Trophoblast cell (in vitro differentiated cells and primary cell): ENCODE measurements at regions not wholly inside any gene's neighbourhood (a gene's known extent, or its start where the extent isn't known, plus 50 kb on each side); places are given as distances from the start of the nearest gene placed in this dataset.
"Not testable (repeated sequence)": the region's sequence is repeated elsewhere in the genome, so short reads cannot be mapped to it uniquely, and the experiment has no call there.

Experiments
- DNase-seq, 2 donors: peaks; one replicate each; pipeline ENCODE4 v3.0.0-alpha.2; 2016
- H2AFZ ChIP-seq: 2 replicates; pipeline ENCODE4 v1.6.1; 2013; ENCODE audit warnings: low read length, moderate library complexity, mild to moderate bottlenecking; ENCODE audit not compliant: insufficient read depth, poor library complexity
- H2AK5ac ChIP-seq: 2 replicates; pipeline ENCODE4 v1.6.1; 2013; ENCODE audit warnings: mild to moderate bottlenecking, low read length
- H2BK120ac ChIP-seq: 2 replicates; pipeline ENCODE4 v1.6.1; 2013; ENCODE audit warnings: low read length, mild to moderate bottlenecking, moderate library complexity; ENCODE audit not compliant: insufficient read depth, poor library complexity
- H2BK12ac ChIP-seq: 2 replicates; pipeline ENCODE4 v1.6.1; 2013; ENCODE audit warnings: mild to moderate bottlenecking, low read length, moderate library complexity
- H2BK5ac ChIP-seq: 2 replicates; pipeline ENCODE4 v1.6.1; 2013; ENCODE audit warnings: low read length, low read depth, moderate library complexity, mild to moderate bottlenecking; ENCODE audit not compliant: poor library complexity
- H3K14ac ChIP-seq: 2 replicates; pipeline ENCODE4 v1.6.1; 2013; ENCODE audit warnings: mild to moderate bottlenecking, low read length
- H3K18ac ChIP-seq: 2 replicates; pipeline ENCODE4 v1.6.1; 2013; ENCODE audit warnings: mild to moderate bottlenecking, low read length
- H3K23ac ChIP-seq: 2 replicates; pipeline ENCODE4 v1.6.1; 2013; ENCODE audit warnings: low read length
- H3K27ac ChIP-seq: 2 replicates; pipeline ENCODE4 v1.5.1; 2013; ENCODE audit warnings: low read depth, mild to moderate bottlenecking, inconsistent platforms, low read length, moderate library complexity
- H3K27me3 ChIP-seq: 2 replicates; pipeline ENCODE4 v1.6.1; 2013; ENCODE audit warnings: inconsistent platforms, mild to moderate bottlenecking, low read length, moderate library complexity; ENCODE audit not compliant: insufficient read depth
- H3K36me3 ChIP-seq, 2 experiments: 1 replicate in 1 of 2; 2 replicates in 1 of 2; pipeline ENCODE4 v1.6.1; 2013; ENCODE audit warnings: low read length in 2 of 2, mild to moderate bottlenecking in 2 of 2, moderate library complexity in 1 of 2; ENCODE audit not compliant: insufficient read depth in 2 of 2, control insufficient read depth in 1 of 2
- H3K4ac ChIP-seq: 2 replicates; pipeline ENCODE4 v1.6.1; 2013; ENCODE audit warnings: low read depth, mild to moderate bottlenecking, low read length, moderate library complexity
- H3K4me1 ChIP-seq, 2 experiments: 1 replicate in 1 of 2; 2 replicates in 1 of 2; pipeline ENCODE4 v1.6.1; 2013; ENCODE audit warnings: low read length in 2 of 2, mild to moderate bottlenecking in 2 of 2, moderate library complexity in 1 of 2; ENCODE audit not compliant: insufficient read depth in 2 of 2, control insufficient read depth in 1 of 2
- H3K4me2 ChIP-seq: 2 replicates; pipeline ENCODE4 v1.6.1; 2013; ENCODE audit warnings: inconsistent platforms, mild to moderate bottlenecking, low read length, moderate library complexity
- H3K4me3 ChIP-seq: 2 replicates; pipeline ENCODE4 v1.5.1; 2013; ENCODE audit warnings: mild to moderate bottlenecking, low read depth, low read length, inconsistent platforms
- H3K79me1 ChIP-seq: one replicate; pipeline ENCODE4 v1.6.1; 2013; ENCODE audit warnings: low read length
- H3K79me2 ChIP-seq: 2 replicates; pipeline ENCODE4 v1.6.1; 2013; ENCODE audit warnings: low read length, mild to moderate bottlenecking; ENCODE audit not compliant: control insufficient read depth, insufficient read depth, poor library complexity
- H3K9ac ChIP-seq: 2 replicates; pipeline ENCODE4 v1.6.1; 2013; ENCODE audit warnings: mild to moderate bottlenecking, low read length
- H3K9me3 ChIP-seq: 2 replicates; pipeline ENCODE4 v1.6.1; 2013; ENCODE audit warnings: low read depth, mild to moderate bottlenecking, control low read depth, inconsistent platforms, low read length; ENCODE audit not compliant: insufficient read depth
- H4K12ac ChIP-seq: 2 replicates; pipeline ENCODE4 v1.6.1; 2013; ENCODE audit warnings: low read depth, mild to moderate bottlenecking, low read length, moderate library complexity
- H4K8ac ChIP-seq: 2 replicates; pipeline ENCODE4 v1.6.1; 2013; ENCODE audit warnings: low read depth, mild to moderate bottlenecking, low read length, moderate library complexity
- H4K91ac ChIP-seq: one replicate; pipeline ENCODE4 v1.6.1; 2013; ENCODE audit warnings: low read depth, mild to moderate bottlenecking, low read length, moderate library complexity
- WGBS: extraction: QIAGEN DNeasy Blood & Tissue Kit; methylation state at CpG from one replicate; pipeline ENCODE4 v1.1.7; 2013; ENCODE audit warnings: missing lambda C conversion rate; ENCODE audit not compliant: insufficient read length, insufficient coverage; ENCODE audit errors: extremely low coverage; 5-methylcytosine and 5-hydroxymethylcytosine counted together

GRCh38 chr10:78218798-78219490, 185.3 kb downstream of the RPS24 start:
- Histone ChIP-seq H4K8ac (no peak overlapping the region), H3K27ac (no peak overlapping the region), H4K91ac (peak overlapping the region; percentile 12), H2BK12ac (no peak overlapping the region), H4K12ac (no peak overlapping the region), H3K9me3 (peaks cover 7% of the 10 kb centered on the region), H2BK120ac (no peak overlapping the region), H3K79me2 (no peaks in the 10 kb centered on the region), H3K4me2 (no peak overlapping the region), H3K4ac (no peak overlapping the region), H3K4me1 (peaks cover 6 to 7% of the 10 kb centered on the region in 2 experiments), H2BK5ac (no peak overlapping the region), H3K36me3 (no peaks in the 10 kb centered on the region), H2AFZ (no peak overlapping the region), H3K18ac (no peak overlapping the region), H3K23ac (no peak overlapping the region), H3K14ac (no peak overlapping the region), H2AK5ac (no peak overlapping the region), H3K79me1 (peaks cover 3% of the 10 kb centered on the region), H3K27me3 (no peaks in the 10 kb centered on the region), H3K4me3 (no peak overlapping the region), H3K9ac (no peak overlapping the region)
- no CpG with 5 or more reads among the region's 15 CpGs for WGBS
- no peak for DNase-seq

DNA sequence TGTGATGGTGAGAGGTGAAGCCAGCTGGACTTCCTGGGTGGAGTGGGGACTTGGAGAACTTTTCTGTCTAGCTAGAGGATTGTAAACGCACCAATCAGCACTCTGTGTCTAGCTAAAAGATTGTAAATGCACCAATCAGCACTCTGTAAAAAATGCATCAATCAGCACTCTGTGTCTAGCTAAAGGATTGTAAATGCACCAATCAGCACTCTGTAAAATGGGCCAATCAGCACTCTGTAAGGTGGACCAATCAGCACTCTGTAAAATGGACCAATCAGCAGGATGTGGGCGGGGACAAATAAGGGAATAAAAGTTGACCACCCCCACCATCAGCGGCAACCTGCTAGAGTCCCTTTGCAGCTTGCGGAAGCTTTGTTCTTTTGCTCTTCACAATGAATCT, 185.9 kb downstream of the RPS24 start:
- not testable (repeated sequence) for H4K8ac ChIP-seq, H3K4me2 ChIP-seq, H2BK5ac ChIP-seq, H3K4me1 ChIP-seq, H3K27me3 ChIP-seq, H4K91ac ChIP-seq, H3K79me1 ChIP-seq, H3K79me2 ChIP-seq, H3K14ac ChIP-seq, H3K9ac ChIP-seq, H3K9me3 ChIP-seq, H4K12ac ChIP-seq, DNase-seq, H3K23ac ChIP-seq, H3K18ac ChIP-seq, H3K4ac ChIP-seq, H2BK12ac ChIP-seq, H3K36me3 ChIP-seq, H3K27ac ChIP-seq, H3K4me3 ChIP-seq, H2AK5ac ChIP-seq, H2AFZ ChIP-seq, H2BK120ac ChIP-seq
- WGBS = no CpG with 5 or more reads among the region's 4 CpGs

- Histone ChIP-seq H3K4ac (no peak overlapping the region), H3K27ac (no peak overlapping the region), H3K18ac (no peak overlapping the region), H4K8ac (no peak overlapping the region), H2BK5ac (no peak overlapping the region), H2BK12ac (no peak overlapping the region), H3K9ac (no peak overlapping the region), H3K23ac (no peak overlapping the region), H3K79me1 (no peaks in the 10 kb centered on the region), H3K27me3 (no peaks in the 10 kb centered on the region), H2AFZ (no peak overlapping the region), H4K91ac (no peak overlapping the region), H4K12ac (no peak overlapping the region), H3K4me1 (peaks cover 3 to 4% of the 10 kb centered on the region in 2 experiments), H2BK120ac (no peak overlapping the region), H3K4me3 (no peak overlapping the region), H3K79me2 (no peaks in the 10 kb centered on the region), H3K36me3 (no peaks in the 10 kb centered on the region), H3K14ac (no peak overlapping the region), H3K9me3 (peaks cover 7% of the 10 kb centered on the region), H3K4me2 (no peak overlapping the region), H2AK5ac (no peak overlapping the region)
- WGBS = no CpG with 5 or more reads among the region's 2 CpGs
- no peak for DNase-seq
These were observed 187.1 kb downstream of the RPS24 start for GRCh38 chr10:78220781-78221180.

DNA sequence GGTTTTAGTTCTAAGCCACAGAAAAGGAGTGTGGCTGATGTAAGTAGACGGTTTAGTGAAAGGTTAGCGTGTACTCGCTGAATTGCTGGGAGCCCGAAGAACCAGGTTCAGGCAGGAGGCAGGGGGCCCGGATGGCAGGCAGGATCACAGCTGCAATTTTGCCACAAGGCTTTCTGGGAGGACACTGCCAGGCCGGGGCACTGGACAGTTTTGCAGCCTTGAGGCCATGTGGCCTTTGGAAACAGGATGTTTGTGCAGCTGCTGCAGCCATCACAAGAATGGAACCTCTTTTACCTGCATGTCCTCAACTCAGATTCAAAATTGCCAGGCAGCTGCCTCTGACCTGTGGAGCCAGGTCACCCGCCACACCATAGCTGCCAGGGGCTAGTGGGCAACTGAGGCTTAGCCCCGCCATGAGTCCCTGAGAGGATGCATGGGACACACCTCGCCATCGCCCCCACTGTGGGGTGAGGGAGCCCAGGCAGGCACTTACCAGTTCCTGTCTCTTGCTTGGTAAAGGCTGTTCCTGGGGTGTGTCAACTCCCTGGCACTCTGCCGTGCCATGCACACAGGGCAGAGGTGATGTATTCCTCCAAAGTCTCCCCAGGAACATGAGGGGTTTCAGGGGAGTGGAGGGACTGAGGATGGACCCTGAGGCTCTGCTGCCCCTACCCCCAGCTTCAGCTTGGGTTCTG, 188.6 kb downstream of the RPS24 start:
- Histone ChIP-seq H3K14ac (no peak overlapping the region), H3K23ac (no peak overlapping the region), H4K91ac (no peak overlapping the region), H2BK120ac (no peak overlapping the region), H2AK5ac (no peak overlapping the region), H3K36me3 (no peaks in the 10 kb centered on the region), H3K79me2 (no peaks in the 10 kb centered on the region), H3K4me2 (no peak overlapping the region), H4K12ac (no peak overlapping the region), H3K79me1 (no peaks in the 10 kb centered on the region), H3K4me1 (peaks cover 0 to 4% of the 10 kb centered on the region in 2 experiments), H2BK5ac (no peak overlapping the region), H3K4me3 (no peak overlapping the region), H3K9me3 (peaks cover 7% of the 10 kb centered on the region), H3K27ac (no peak overlapping the region), H2BK12ac (no peak overlapping the region), H4K8ac (no peak overlapping the region), H3K27me3 (no peaks in the 10 kb centered on the region), H3K4ac (no peak overlapping the region), H2AFZ (no peak overlapping the region), H3K9ac (no peak overlapping the region), H3K18ac (no peak overlapping the region)
- WGBS = no CpG with 5 or more reads among the region's 11 CpGs
- DNase-seq = no peak
